ENCODE measurements at regions not wholly inside any gene's neighbourhood (a gene's known extent, or its start where the extent isn't known, plus 50 kb on each side); places are given as distances from the start of the nearest gene placed in this dataset.

DNA sequence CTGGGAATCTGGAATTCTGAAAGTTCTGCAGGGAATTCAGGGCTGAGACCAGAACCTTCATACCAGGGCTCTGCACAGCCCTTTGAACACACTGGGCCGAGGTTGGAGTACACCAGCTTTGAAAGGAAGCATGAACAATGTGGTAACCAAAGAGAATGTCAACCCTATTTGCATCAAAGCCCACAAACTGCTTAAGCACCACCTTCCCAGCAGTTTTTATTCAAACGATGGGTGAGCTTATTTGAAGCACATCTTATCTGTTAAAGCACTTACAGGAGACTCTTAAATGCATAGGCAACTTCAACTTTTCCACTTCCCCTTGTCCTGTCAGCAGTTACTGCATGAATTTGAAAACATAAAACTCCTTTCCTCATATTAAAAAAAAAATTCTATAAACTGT lies 96.6 kb downstream of the TXNL1 start:
- no peak overlapping the region for H3K4me3 ChIP-seq (ENCODE audit: extremely low read depth in 1 of 4, insufficient read depth in 2 of 4, low read depth in 3 of 4, low read length in 4 of 4)
- no peaks in the 10 kb centered on the region for H3K9me3 ChIP-seq (ENCODE audit: insufficient read depth in 2 of 2, low read depth in 1 of 2, low read length in 1 of 2)
- H3K14ac ChIP-seq (ENCODE audit: insufficient read length), result no peak overlapping the region
- no peak overlapping the region for H4K91ac ChIP-seq (replicated peaks; ENCODE audit: insufficient read length, low read length)
- no peak overlapping the region; a peak in 2 of 7 replicates for H3K9ac ChIP-seq (replicated peaks in 1 of 4; ENCODE audit: extremely low read depth in 1 of 4, low read depth in 3 of 4, low read length in 3 of 4)
- H3K4me2 ChIP-seq (ENCODE audit: insufficient read depth in 1 of 2, low read depth in 2 of 2, low read length in 2 of 2), result no peak overlapping the region
- FAIRE-seq (no peak), DNase-seq (ENCODE audit: low read depth in 1 of 2, low spot score in 2 of 2) (no peak)
- H2BK20ac ChIP-seq (ENCODE audit: low read length), result no peak overlapping the region
- H3K36me3 ChIP-seq (ENCODE audit: control insufficient read depth in 2 of 4, insufficient read depth in 4 of 4, low read length in 3 of 4), result no peaks in the 10 kb centered on the region
- ChIA-PET POLR2A (ENCODE audit: partially characterized antibody) (no interaction called here), CTCF (ENCODE audit: partially characterized antibody) (interaction anchor here (1.3 kb wide), 1 partner anchor 31 kb away, joined by 3 read pairs; no protein-coding TSS in a partner anchor)
- no peaks in the 10 kb centered on the region for H3K79me1 ChIP-seq (ENCODE audit: low read depth, low read length)
- H2AFZ ChIP-seq (ENCODE audit: low read length), result no peak overlapping the region
- no peaks in the 10 kb centered on the region for H4K20me1 ChIP-seq (replicated peaks in 1 of 2; ENCODE audit: control insufficient read depth in 1 of 2, insufficient read depth in 2 of 2, low read length in 2 of 2)
- H2BK12ac ChIP-seq (ENCODE audit: low read depth, low read length), result no peak overlapping the region
- peaks cover 0 to 1% (median 0%) of the 10 kb centered on the region in 4 experiments; a peak in 1 of 7 replicates for H3K27me3 ChIP-seq (replicated peaks in 1 of 4; ENCODE audit: control insufficient read depth in 3 of 4, extremely low read depth in 1 of 4, insufficient read depth in 3 of 4, low read length in 3 of 4)
- H3K27ac ChIP-seq (ENCODE audit: low read depth, low read length), result no peak overlapping the region
- H2BK15ac ChIP-seq (ENCODE audit: low read length), result no peak overlapping the region
- H3K79me2 ChIP-seq (ENCODE audit: control insufficient read depth in 1 of 2, insufficient read depth in 2 of 2, low read length in 2 of 2), result no peaks in the 10 kb centered on the region
- H3K23me2 ChIP-seq (ENCODE audit: low read depth, low read length), result no peaks in the 10 kb centered on the region
- no peak overlapping the region for H3K18ac ChIP-seq (ENCODE audit: extremely low read depth, low read length)
- no peak overlapping the region for H2BK120ac ChIP-seq (replicated peaks; ENCODE audit: low read depth, low read length)
- H3K56ac ChIP-seq (replicated peaks; ENCODE audit: insufficient read length, low read depth, low read length), result no peak overlapping the region
- H4K5ac ChIP-seq (ENCODE audit: insufficient read length, low read depth, low read length), result no peak overlapping the region
- no peak overlapping the region for H2AK5ac ChIP-seq (ENCODE audit: low read depth, low read length)
- H3K23ac ChIP-seq (ENCODE audit: insufficient read length), result no peak overlapping the region
- 74% methylated on average over 2 of the region's 2 CpGs; no CpG with 5 or more reads in 1 of the 2 experiments for WGBS, 2 experiments (ENCODE audit: extremely low coverage in 1 of 2, insufficient coverage in 1 of 2, insufficient read length in 1 of 2, insufficient replicate concordance in 2 of 2, low coverage in 1 of 2, low lambda C conversion rate in 2 of 2, missing lambda C conversion rate in 1 of 2)
- no peak overlapping the region for H3K4ac ChIP-seq (replicated peaks; ENCODE audit: insufficient read length, low read depth, low read length)
- H2BK5ac ChIP-seq (ENCODE audit: low read depth, low read length), result no peak overlapping the region
- no peaks in the 10 kb centered on the region for H3K4me1 ChIP-seq (replicated peaks in 1 of 4; ENCODE audit: control insufficient read depth in 3 of 4, insufficient read depth in 4 of 4, low read length in 3 of 4)
- no peak overlapping the region for H4K8ac ChIP-seq (ENCODE audit: extremely low read depth, insufficient read depth, low read length)
- TF ChIP-seq NANOG (IDR thresholded peaks at IDR 0.05; ENCODE audit: insufficient read depth, low read depth, low read length, poor library complexity, severe bottlenecking), result no peak
- no peak for TF ChIP-seq POU5F1 (IDR thresholded peaks at IDR 0.05; ENCODE audit: low read depth, low read length)
- no peak for TF ChIP-seq SUZ12 (IDR thresholded peaks at IDR 0.05; ENCODE audit: low read length)
- TF ChIP-seq TEAD4 (IDR thresholded peaks at IDR 0.05; ENCODE audit: low read depth, low read length), result no peak
- TF ChIP-seq CHD1 (IDR thresholded peaks at IDR 0.05; ENCODE audit: low read depth, low read length), result no peak
- no peak for TF ChIP-seq CTBP2 (IDR thresholded peaks at IDR 0.05; ENCODE audit: borderline replicate concordance, insufficient read depth, insufficient read length, low read length)
- TF ChIP-seq JUN (IDR thresholded peaks at IDR 0.05; ENCODE audit: low read depth, low read length), result no peak
- TF ChIP-seq NRF1 (IDR thresholded peaks at IDR 0.05; ENCODE audit: low read depth, low read length), result no peak
- no peak for TF ChIP-seq SP4 (IDR thresholded peaks at IDR 0.05; ENCODE audit: low read length)
- TF ChIP-seq TAF7 (optimal IDR thresholded peaks at IDR 0.05; ENCODE audit: borderline replicate concordance, low read depth, low read length), result no peak
- TF ChIP-seq KDM1A (IDR thresholded peaks at IDR 0.05; ENCODE audit: borderline replicate concordance, low read length), result no peak
- TF ChIP-seq BCL11A (IDR thresholded peaks at IDR 0.05; ENCODE audit: low read depth in 2 of 2, low read length in 2 of 2), result no peak
- TF ChIP-seq, protein P1, sequence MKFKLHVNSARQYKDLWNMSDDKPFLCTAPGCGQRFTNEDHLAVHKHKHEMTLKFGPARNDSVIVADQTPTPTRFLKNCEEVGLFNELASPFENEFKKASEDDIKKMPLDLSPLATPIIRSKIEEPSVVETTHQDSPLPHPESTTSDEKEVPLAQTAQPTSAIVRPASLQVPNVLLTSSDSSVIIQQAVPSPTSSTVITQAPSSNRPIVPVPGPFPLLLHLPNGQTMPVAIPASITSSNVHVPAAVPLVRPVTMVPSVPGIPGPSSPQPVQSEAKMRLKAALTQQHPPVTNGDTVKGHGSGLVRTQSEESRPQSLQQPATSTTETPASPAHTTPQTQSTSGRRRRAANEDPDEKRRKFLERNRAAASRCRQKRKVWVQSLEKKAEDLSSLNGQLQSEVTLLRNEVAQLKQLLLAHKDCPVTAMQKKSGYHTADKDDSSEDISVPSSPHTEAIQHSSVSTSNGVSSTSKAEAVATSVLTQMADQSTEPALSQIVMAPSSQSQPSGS (IDR thresholded peaks at IDR 0.05; ENCODE audit: low read length), result no peak

Measured in H1 (cell line).